Transverse colon (tissue), 4 donors: ENCODE measurements at regions not wholly inside any gene's neighbourhood (a gene's known extent, or its start where the extent isn't known, plus 50 kb on each side); places are given as distances from the start of the nearest gene placed in this dataset.

Experiments used
- DNase-seq: peaks from one replicate; pipeline ENCODE4 v3.0.0-alpha.2; 2019
- H3K27ac ChIP-seq, 4 donors: fragments of 200-600 bp; sonication (generic); 2 replicates each; pipeline ENCODE4 v1.5.1; 2016 to 2018; ENCODE audit warnings: inconsistent platforms in 4 of 4
- H3K27me3 ChIP-seq: fragments of 200-600 bp; sonication (generic); 2 replicates; pipeline ENCODE4 v1.5.1; 2017; ENCODE audit warnings: inconsistent platforms
- H3K36me3 ChIP-seq, 4 donors: fragments of 200-600 bp; sonication (generic); 2 replicates each; pipeline ENCODE4 v1.5.1; 2017 to 2019; ENCODE audit warnings: inconsistent platforms in 4 of 4
- H3K4me1 ChIP-seq, 4 donors: fragments of 200-600 bp; sonication (generic); 2 replicates each; pipeline ENCODE4 v1.5.1; 2017 to 2020; ENCODE audit warnings: inconsistent platforms in 4 of 4
- H3K4me3 ChIP-seq, 4 donors: fragments of 200-600 bp; sonication (generic); 1 replicate in 1 of 4; 2 replicates in 3 of 4; pipeline versions ENCODE4 v1.5.1 to v1.6.1; 2017 to 2019; ENCODE audit warnings: inconsistent platforms in 4 of 4
- H3K9me3 ChIP-seq, 2 donors: fragments of 200-600 bp; sonication (generic); 2 replicates each; pipeline ENCODE4 v1.5.1; 2017 to 2019; ENCODE audit warnings: inconsistent platforms in 2 of 2
- CTCF ChIP-seq, 5 experiments: fragments of 200-600 bp in 3 of 5; fragments of 450-650 bp in 2 of 5; sonication (generic) in 3 of 5; IDR thresholded peaks; 1 replicate in 2 of 5; 2 replicates in 3 of 5; pipeline ENCODE4 v1.5.1; 2016 to 2017; ENCODE audit warnings: antibody characterized with exemption in 5 of 5, inconsistent platforms in 3 of 5, mild to moderate bottlenecking in 2 of 5, moderate library complexity in 1 of 5
- EP300 ChIP-seq: sonication (generic); formaldehyde crosslinking; IDR thresholded peaks from one replicate; pipeline ENCODE4 v1.6.1; 2017; ENCODE audit warnings: antibody characterized with exemption, low read depth
- POLR2A ChIP-seq: fragments of 450-650 bp; IDR thresholded peaks from one replicate; pipeline ENCODE4 v1.6.1; 2016; ENCODE audit warnings: antibody characterized with exemption, mild to moderate bottlenecking, moderate library complexity
- POLR2AphosphoS5 ChIP-seq, 3 donors: sonication (generic); formaldehyde crosslinking; IDR thresholded peaks; one replicate each; pipeline ENCODE4 v1.6.1; 2016; ENCODE audit warnings: antibody characterized with exemption in 3 of 3
- WGBS, 2 donors: methylation state at CpG; one replicate each; pipeline ENCODE4 v1.1.5; 2018; ENCODE audit warnings: low coverage in 1 of 2; 5-methylcytosine and 5-hydroxymethylcytosine counted together
- in situ Hi-C, 4 donors: fragments of 200-750 bp; cut with MboI; loops; one replicate each; pipeline versions ENCODE4 v1.15.0 to v1.15.1; 2017; ENCODE audit warnings: low sequenced_read_pairs in 3 of 4, low pct_ligation_motif_present in 1 of 4, low pct_unique_long_range_greater_than_20kb in 1 of 4
- intact Hi-C: fragments of 100-400 bp; cut with DNase I; formaldehyde crosslinking; loops from one replicate; pipeline ENCODE4 v1.15.1; 2023; ENCODE audit warnings: low total_unique reads

GRCh38 chr13:54859827-54860226 is 1831.2 kb downstream of the OLFM4 start:
- no peak for DNase-seq
- no peaks in the 10 kb centered on the region for H3K9me3 ChIP-seq
- no peaks in the 10 kb centered on the region for H3K27me3 ChIP-seq
- in situ Hi-C loops (no loop called here), intact Hi-C loops (no loop called here)
- no peak overlapping the region for H3K27ac ChIP-seq
- no peak overlapping the region for H3K4me3 ChIP-seq
- H3K36me3 ChIP-seq, result no peaks in the 10 kb centered on the region
- no peaks in the 10 kb centered on the region for H3K4me1 ChIP-seq
- WGBS, 2 donors, result 67 to 74% methylated on average over 1 of the region's 1 CpG
- no peak for TF ChIP-seq POLR2AphosphoS5 (IDR thresholded peaks at IDR 0.05)
- no peak for TF ChIP-seq EP300
- no peak for TF ChIP-seq CTCF (IDR thresholded peaks at IDR 0.05)
- TF ChIP-seq POLR2A, result no peak

GRCh38 chr13:54875111-54875510 is 1846.5 kb downstream of the OLFM4 start:
- H3K9me3 ChIP-seq, result no peaks in the 10 kb centered on the region
- H3K36me3 ChIP-seq, result no peaks in the 10 kb centered on the region
- in situ Hi-C loops (no loop called here), intact Hi-C loops (no loop called here)
- H3K27ac ChIP-seq, result no peak overlapping the region
- H3K4me1 ChIP-seq, result no peaks in the 10 kb centered on the region
- no peaks in the 10 kb centered on the region for H3K27me3 ChIP-seq
- 72 to 82% methylated on average over 3 of the region's 3 CpGs for WGBS, 2 donors
- no peak overlapping the region for H3K4me3 ChIP-seq
- no peak for TF ChIP-seq CTCF (IDR thresholded peaks at IDR 0.05)
- no peak for DNase-seq

GRCh38 chr13:54879036-54879435 is 1850.4 kb downstream of the OLFM4 start:
- peaks cover 0 to 3% of the 10 kb centered on the region in 2 donors for H3K9me3 ChIP-seq
- H3K4me3 ChIP-seq, result no peak overlapping the region
- whole genome bisulfite sequencing, 2 donors, result 80 to 83% methylated on average over 2 of the region's 2 CpGs
- H3K27me3 ChIP-seq, result no peaks in the 10 kb centered on the region
- in situ Hi-C loops, result no loop called here
- no peaks in the 10 kb centered on the region for H3K36me3 ChIP-seq
- H3K27ac ChIP-seq, result no peak overlapping the region
- intact Hi-C loops, result no loop called here
- DNase-seq, result no peak
- no peaks in the 10 kb centered on the region for H3K4me1 ChIP-seq
- TF ChIP-seq POLR2A (no peak), EP300 (no peak), CTCF (IDR thresholded peaks at IDR 0.05) (no peak), POLR2AphosphoS5 (IDR thresholded peaks at IDR 0.05) (no peak)

- Histone ChIP-seq H3K27ac (no peak overlapping the region), H3K9me3 (peaks cover 0 to 8% of the 10 kb centered on the region in 2 donors), H3K27me3 (no peaks in the 10 kb centered on the region), H3K4me1 (no peaks in the 10 kb centered on the region), H3K36me3 (no peaks in the 10 kb centered on the region), H3K4me3 (no peak overlapping the region)
- in situ Hi-C loops, result no loop called here
- intact Hi-C loops, result no loop called here
- WGBS, 2 donors, result 53 to 68% methylated on average over 3 of the region's 3 CpGs
- no peak for DNase-seq
- TF ChIP-seq EP300 (no peak), CTCF (IDR thresholded peaks at IDR 0.05) (no peak), POLR2A (no peak)
Measured at GRCh38 chr13:54884682-54885081, 1856.1 kb downstream of the OLFM4 start.
